ENCODE measurements at regions not wholly inside any gene's neighbourhood (a gene's known extent, or its start where the extent isn't known, plus 50 kb on each side); places are given as distances from the start of the nearest gene placed in this dataset.

DNA sequence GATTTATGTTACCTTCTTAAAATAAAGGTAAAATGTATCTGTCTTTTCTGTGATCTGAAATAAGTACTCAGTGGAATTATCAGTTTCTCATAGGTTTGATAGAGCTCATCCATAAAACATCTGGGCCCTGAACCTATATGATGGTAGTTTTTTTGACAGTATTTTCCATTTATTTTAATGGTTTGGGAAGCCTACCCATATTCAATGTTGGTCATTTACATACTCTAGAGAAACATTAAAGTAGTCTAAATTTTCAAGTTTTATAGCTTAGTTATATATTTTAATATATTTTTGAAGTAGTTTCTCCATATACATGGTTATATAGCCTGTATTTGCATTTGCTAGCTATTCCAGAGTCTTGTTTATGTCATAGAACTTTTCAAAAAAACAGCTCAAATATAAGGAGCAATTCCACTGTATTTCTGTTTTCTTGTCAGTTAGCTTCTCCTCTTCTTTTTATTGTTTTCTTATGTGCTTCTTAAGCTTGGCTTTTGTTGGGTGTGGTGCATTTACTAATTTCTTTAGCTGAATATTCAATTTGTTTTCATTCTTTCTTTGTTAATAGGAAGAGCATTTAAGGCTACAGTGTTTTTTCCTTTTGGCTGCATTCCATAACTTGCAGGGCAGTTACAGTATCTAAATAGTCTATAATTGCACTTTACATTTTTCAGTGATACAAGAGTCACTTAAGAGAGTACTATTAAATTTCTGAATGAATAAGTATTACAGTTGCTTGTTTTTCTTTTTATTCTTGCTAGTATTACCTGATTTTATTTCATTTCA lies 181.4 kb downstream of the DKK2 start:
- Histone ChIP-seq H3K4me3 (ENCODE audit: low read depth, low read length, poor library complexity, severe bottlenecking) (no peak overlapping the region), H3K4me1 (ENCODE audit: insufficient read depth, low read length, poor library complexity, severe bottlenecking) (peaks cover 31% of the 10 kb centered on the region), H3K27ac (ENCODE audit: low read depth, low read length, poor library complexity, severe bottlenecking) (peak overlapping the region; percentile 3), H3K27me3 (replicated peaks; ENCODE audit: insufficient read depth, low read depth, low read length, poor library complexity) (no peaks in the 10 kb centered on the region), H3K9me3 (ENCODE audit: low read depth, low read length, poor library complexity, severe bottlenecking) (peaks cover 2% of the 10 kb centered on the region), H3K36me3 (ENCODE audit: insufficient read depth, low read length, poor library complexity, severe bottlenecking) (no peaks in the 10 kb centered on the region)
- DNase-seq (ENCODE audit: low spot score) = peak; percentile 45
- TF ChIP-seq EZH2 (IDR thresholded peaks at IDR 0.05; ENCODE audit: borderline replicate concordance, low read depth, low read length, poor library complexity, severe bottlenecking) = no peak
- TF ChIP-seq, protein P1, sequence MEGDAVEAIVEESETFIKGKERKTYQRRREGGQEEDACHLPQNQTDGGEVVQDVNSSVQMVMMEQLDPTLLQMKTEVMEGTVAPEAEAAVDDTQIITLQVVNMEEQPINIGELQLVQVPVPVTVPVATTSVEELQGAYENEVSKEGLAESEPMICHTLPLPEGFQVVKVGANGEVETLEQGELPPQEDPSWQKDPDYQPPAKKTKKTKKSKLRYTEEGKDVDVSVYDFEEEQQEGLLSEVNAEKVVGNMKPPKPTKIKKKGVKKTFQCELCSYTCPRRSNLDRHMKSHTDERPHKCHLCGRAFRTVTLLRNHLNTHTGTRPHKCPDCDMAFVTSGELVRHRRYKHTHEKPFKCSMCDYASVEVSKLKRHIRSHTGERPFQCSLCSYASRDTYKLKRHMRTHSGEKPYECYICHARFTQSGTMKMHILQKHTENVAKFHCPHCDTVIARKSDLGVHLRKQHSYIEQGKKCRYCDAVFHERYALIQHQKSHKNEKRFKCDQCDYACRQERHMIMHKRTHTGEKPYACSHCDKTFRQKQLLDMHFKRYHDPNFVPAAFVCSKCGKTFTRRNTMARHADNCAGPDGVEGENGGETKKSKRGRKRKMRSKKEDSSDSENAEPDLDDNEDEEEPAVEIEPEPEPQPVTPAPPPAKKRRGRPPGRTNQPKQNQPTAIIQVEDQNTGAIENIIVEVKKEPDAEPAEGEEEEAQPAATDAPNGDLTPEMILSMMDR (conservative IDR thresholded peaks at IDR 0.05; ENCODE audit: low read depth, low read length) = no peak
- CTCF ChIA-PET = no interaction called here
- no TSS peak for BruUV-seq (replicated peaks)
- POLR2A ChIA-PET (ENCODE audit: low non-redundant PET) = no interaction called here
- intact Hi-C loops (cut with micrococcal nuclease; ENCODE audit: unreplicated experiment) = no loop called here

DNA sequence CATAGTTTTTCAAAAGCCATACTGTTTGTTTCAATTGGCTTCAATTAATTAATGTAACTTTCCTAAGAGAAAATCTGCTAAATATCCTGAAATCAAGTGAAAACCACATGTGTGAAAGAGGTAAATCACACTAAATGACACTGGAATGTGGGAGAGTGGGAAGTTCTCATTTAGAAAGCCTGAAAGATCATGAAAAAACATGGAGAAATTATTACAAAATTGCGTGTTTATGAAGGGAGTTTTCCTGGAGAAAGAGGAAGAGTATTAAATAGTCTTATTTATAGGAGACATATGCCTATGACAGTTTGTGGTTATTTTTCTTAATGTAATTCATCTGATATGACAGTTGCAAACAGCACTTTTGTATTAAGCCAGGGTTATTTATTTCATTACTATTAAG lies 183.7 kb downstream of the DKK2 start:
- DNase-seq (ENCODE audit: low spot score) = no peak
- TF ChIP-seq, protein P1 (conservative IDR thresholded peaks at IDR 0.05; ENCODE audit: low read depth, low read length) = no peak
- TF ChIP-seq EZH2 (IDR thresholded peaks at IDR 0.05; ENCODE audit: borderline replicate concordance, low read depth, low read length, poor library complexity, severe bottlenecking) = no peak
- Histone ChIP-seq H3K4me3 (ENCODE audit: low read depth, low read length, poor library complexity, severe bottlenecking) (no peak overlapping the region), H3K9me3 (ENCODE audit: low read depth, low read length, poor library complexity, severe bottlenecking) (no peaks in the 10 kb centered on the region), H3K27me3 (replicated peaks; ENCODE audit: insufficient read depth, low read depth, low read length, poor library complexity) (no peaks in the 10 kb centered on the region), H3K36me3 (ENCODE audit: insufficient read depth, low read length, poor library complexity, severe bottlenecking) (no peaks in the 10 kb centered on the region), H3K4me1 (ENCODE audit: insufficient read depth, low read length, poor library complexity, severe bottlenecking) (peaks cover 31% of the 10 kb centered on the region), H3K27ac (ENCODE audit: low read depth, low read length, poor library complexity, severe bottlenecking) (no peak overlapping the region)
- no TSS peak for BruUV-seq (replicated peaks)
- intact Hi-C loops (cut with micrococcal nuclease; ENCODE audit: unreplicated experiment) = no loop called here
- ChIA-PET POLR2A (ENCODE audit: low non-redundant PET) (no interaction called here), CTCF (no interaction called here)

DNA sequence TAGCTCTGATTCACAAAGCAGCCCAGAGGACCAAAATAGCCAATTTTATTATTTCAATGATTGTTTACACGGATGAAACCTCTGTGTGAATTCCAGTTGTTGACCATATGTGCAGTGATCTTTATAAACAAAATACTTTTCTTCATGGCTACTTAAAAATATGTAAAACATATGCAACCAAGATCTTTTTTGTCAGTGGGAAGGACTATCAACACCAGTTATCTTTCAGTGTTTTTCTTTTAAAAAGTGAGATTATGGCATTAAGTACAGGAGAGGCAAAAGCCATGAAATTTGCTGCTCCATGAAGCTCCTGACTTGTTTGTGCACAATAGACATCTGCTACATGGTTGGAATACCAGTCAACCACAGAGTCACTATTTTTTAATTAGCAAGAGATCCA lies 184.4 kb downstream of the DKK2 start:
- H3K4me3 ChIP-seq (ENCODE audit: low read depth, low read length, poor library complexity, severe bottlenecking) = no peak overlapping the region
- no peak for TF ChIP-seq EZH2 (IDR thresholded peaks at IDR 0.05; ENCODE audit: borderline replicate concordance, low read depth, low read length, poor library complexity, severe bottlenecking)
- TF ChIP-seq, protein P1 (conservative IDR thresholded peaks at IDR 0.05; ENCODE audit: low read depth, low read length) = no peak
- H3K4me1 ChIP-seq (ENCODE audit: insufficient read depth, low read length, poor library complexity, severe bottlenecking) = peaks cover 31% of the 10 kb centered on the region
- POLR2A ChIA-PET (ENCODE audit: low non-redundant PET) = no interaction called here
- peak overlapping the region; percentile 63 for H3K27ac ChIP-seq (ENCODE audit: low read depth, low read length, poor library complexity, severe bottlenecking)
- intact Hi-C loops (cut with micrococcal nuclease; ENCODE audit: unreplicated experiment) = no loop called here
- DNase-seq (ENCODE audit: low spot score) = no peak
- CTCF ChIA-PET = no interaction called here
- no peaks in the 10 kb centered on the region for H3K9me3 ChIP-seq (ENCODE audit: low read depth, low read length, poor library complexity, severe bottlenecking)
- no peaks in the 10 kb centered on the region for H3K27me3 ChIP-seq (replicated peaks; ENCODE audit: insufficient read depth, low read depth, low read length, poor library complexity)
- BruUV-seq (replicated peaks) = no TSS peak
- no peaks in the 10 kb centered on the region for H3K36me3 ChIP-seq (ENCODE audit: insufficient read depth, low read length, poor library complexity, severe bottlenecking)
